GM23338 (cell line): ENCODE measurements at regions not wholly inside any gene's neighbourhood (a gene's known extent, or its start where the extent isn't known, plus 50 kb on each side); places are given as distances from the start of the nearest gene placed in this dataset.

Source experiments
- ATAC-seq: fragments of 200-7000 bp; cut with Tn5 transposase; 3 replicates; pipeline ENCODE4 v1.9.1; 2020
- DNase-seq: peaks from one replicate; pipeline ENCODE4 v3.0.0-alpha.2; 2015; ENCODE audit warnings: low spot score
- H2AFZ ChIP-seq: fragments of 200-600 bp; sonication (generic); 2 replicates; pipeline ENCODE4 v1.8.0; 2016; ENCODE audit warnings: antibody characterized with exemption, mild to moderate bottlenecking, moderate library complexity
- H3F3A ChIP-seq: fragments of 200-600 bp; sonication (generic); replicated peaks from 2 replicates; pipeline ENCODE4 v1.8.0; 2017; ENCODE audit warnings: antibody characterized with exemption, mixed run types, low read depth
- H3K27ac ChIP-seq: fragments of 200-600 bp; sonication (generic); 2 replicates; pipeline ENCODE4 v1.6.1; 2016; ENCODE audit warnings: low read depth
- H3K27me3 ChIP-seq: fragments of 200-600 bp; sonication (generic); 2 replicates; pipeline ENCODE4 v1.8.0; 2016; ENCODE audit warnings: mild to moderate bottlenecking, mixed run types, moderate library complexity; ENCODE audit not compliant: insufficient read depth
- H3K36me3 ChIP-seq: fragments of 200-600 bp; sonication (generic); 2 replicates; pipeline ENCODE4 v1.8.0; 2016; ENCODE audit warnings: mild to moderate bottlenecking; ENCODE audit not compliant: insufficient read depth
- H3K4me1 ChIP-seq: fragments of 200-600 bp; sonication (generic); 2 replicates; pipeline ENCODE4 v1.8.0; 2016; ENCODE audit warnings: mild to moderate bottlenecking, moderate library complexity; ENCODE audit not compliant: insufficient read depth
- H3K4me2 ChIP-seq: fragments of 200-600 bp; sonication (generic); 2 replicates; pipeline ENCODE4 v1.7.1; 2017; ENCODE audit warnings: mixed run types
- H3K4me3 ChIP-seq: fragments of 200-600 bp; sonication (generic); 2 replicates; pipeline ENCODE4 v1.6.1; 2016; ENCODE audit warnings: mixed run types
- H3K79me2 ChIP-seq: fragments of 200-600 bp; sonication (generic); replicated peaks from 2 replicates; pipeline ENCODE4 v1.8.0; 2017; ENCODE audit warnings: mild to moderate bottlenecking; ENCODE audit not compliant: insufficient read depth
- H3K9me2 ChIP-seq: fragments of 200-600 bp; sonication (generic); 2 replicates; pipeline ENCODE4 v1.8.0; 2017; ENCODE audit not compliant: insufficient read depth
- H4K20me1 ChIP-seq: fragments of 200-600 bp; sonication (generic); replicated peaks from 2 replicates; pipeline ENCODE4 v1.8.0; 2017; ENCODE audit warnings: mild to moderate bottlenecking; ENCODE audit not compliant: insufficient read depth
- H3K27ac Mint-ChIP-seq: 2 replicates; pipeline ENCODE4 v1.8.0; 2020; ENCODE audit warnings: inconsistent platforms, mild to moderate bottlenecking, moderate library complexity, mixed read lengths
- H3K27me3 Mint-ChIP-seq: 3 replicates; pipeline ENCODE4 v1.8.0; 2022; ENCODE audit warnings: low read depth, mild to moderate bottlenecking, moderate library complexity, mixed read lengths, inconsistent platforms; ENCODE audit not compliant: insufficient read depth, poor library complexity
- H3K36me3 Mint-ChIP-seq: 3 replicates; pipeline ENCODE4 v1.8.0; 2021; ENCODE audit warnings: low read depth, mild to moderate bottlenecking, inconsistent platforms, moderate library complexity, mixed read lengths
- H3K4me1 Mint-ChIP-seq: 3 replicates; pipeline ENCODE4 v1.8.0; 2020; ENCODE audit warnings: mild to moderate bottlenecking, inconsistent platforms, mixed read lengths
- H3K4me3 Mint-ChIP-seq: 3 replicates; pipeline ENCODE4 v1.8.0; 2021; ENCODE audit warnings: moderate library complexity, mild to moderate bottlenecking, inconsistent platforms, mixed read lengths
- H3K9me3 Mint-ChIP-seq: 3 replicates; pipeline ENCODE4 v1.8.0; 2020; ENCODE audit warnings: moderate library complexity, mild to moderate bottlenecking, inconsistent platforms, mixed read lengths
- EZH2 ChIP-seq: fragments of 200-600 bp; sonication (generic); IDR thresholded peaks from one replicate; pipeline ENCODE4 v1.8.0; 2017; ENCODE audit warnings: antibody characterized with exemption, mild to moderate bottlenecking, low read depth; ENCODE audit not compliant: unreplicated experiment
- EZH2phosphoT487 ChIP-seq: fragments of 200-600 bp; sonication (generic); IDR thresholded peaks from one replicate; pipeline ENCODE4 v1.8.1; 2018; ENCODE audit warnings: antibody characterized with exemption; ENCODE audit not compliant: unreplicated experiment
- JUNB ChIP-seq: IDR thresholded peaks from one replicate; pipeline ENCODE4 v1.6.1; 2016; ENCODE audit warnings: antibody characterized with exemption; ENCODE audit not compliant: unreplicated experiment
- NANOG ChIP-seq: IDR thresholded peaks from 2 replicates; pipeline ENCODE4 v1.6.1; 2016; ENCODE audit warnings: antibody characterized with exemption, borderline replicate concordance
- POLR2AphosphoS5 ChIP-seq: IDR thresholded peaks from 2 replicates; pipeline ENCODE4 v1.6.1; 2016; ENCODE audit warnings: antibody characterized with exemption, low read depth
- STAT1 ChIP-seq: IDR thresholded peaks from one replicate; pipeline ENCODE4 v1.6.1; 2016; ENCODE audit warnings: antibody characterized with exemption; ENCODE audit not compliant: unreplicated experiment
- ZNF114 ChIP-seq: fragments of 250-450 bp; sonication (Bioruptor Pico); IDR thresholded peaks from 2 replicates; pipeline ENCODE4 v1.5.0; 2020; ENCODE audit warnings: mild to moderate bottlenecking, moderate library complexity
- ZNF331 ChIP-seq: fragments of 250-450 bp; sonication (Bioruptor Pico); IDR thresholded peaks from 2 replicates; pipeline ENCODE4 v1.5.0; 2020; ENCODE audit warnings: low read depth, mild to moderate bottlenecking, moderate library complexity
- TF ChIP-seq, protein P1 (sequence below): IDR thresholded peaks from one replicate; pipeline ENCODE4 v1.6.1; 2018; ENCODE audit warnings: antibody characterized with exemption; ENCODE audit not compliant: unreplicated experiment
- TF ChIP-seq, protein P2 (sequence below): IDR thresholded peaks from 2 replicates; pipeline ENCODE4 v1.6.1; 2016; ENCODE audit warnings: antibody characterized with exemption
- TF ChIP-seq, protein P3 (sequence below): fragments of 250-450 bp; sonication (Bioruptor Pico); IDR thresholded peaks from 2 replicates; pipeline ENCODE4 v1.5.0; 2020; ENCODE audit warnings: mild to moderate bottlenecking, moderate library complexity

DNA sequence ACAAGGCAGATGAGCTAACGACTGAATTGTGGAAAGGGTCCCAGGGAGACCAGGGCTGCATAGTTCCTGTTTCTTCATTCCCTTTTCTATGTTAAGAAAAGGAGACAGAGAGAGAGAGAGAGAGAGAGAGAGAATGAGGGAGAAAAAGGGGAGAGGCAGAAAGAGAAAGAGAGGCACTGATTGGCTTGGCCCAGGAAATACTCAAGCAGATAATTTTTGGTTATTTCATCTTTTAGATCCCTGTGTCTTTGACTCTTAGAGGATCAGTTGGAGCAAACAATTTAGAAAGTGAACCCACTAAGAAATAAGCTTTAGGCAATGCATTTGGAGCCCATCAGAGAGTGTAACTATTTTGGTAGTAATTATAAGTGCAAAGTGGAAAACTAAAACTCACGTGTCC, 103.4 kb downstream of the CEP44 start (continued):
- TF ChIP-seq, protein P1, sequence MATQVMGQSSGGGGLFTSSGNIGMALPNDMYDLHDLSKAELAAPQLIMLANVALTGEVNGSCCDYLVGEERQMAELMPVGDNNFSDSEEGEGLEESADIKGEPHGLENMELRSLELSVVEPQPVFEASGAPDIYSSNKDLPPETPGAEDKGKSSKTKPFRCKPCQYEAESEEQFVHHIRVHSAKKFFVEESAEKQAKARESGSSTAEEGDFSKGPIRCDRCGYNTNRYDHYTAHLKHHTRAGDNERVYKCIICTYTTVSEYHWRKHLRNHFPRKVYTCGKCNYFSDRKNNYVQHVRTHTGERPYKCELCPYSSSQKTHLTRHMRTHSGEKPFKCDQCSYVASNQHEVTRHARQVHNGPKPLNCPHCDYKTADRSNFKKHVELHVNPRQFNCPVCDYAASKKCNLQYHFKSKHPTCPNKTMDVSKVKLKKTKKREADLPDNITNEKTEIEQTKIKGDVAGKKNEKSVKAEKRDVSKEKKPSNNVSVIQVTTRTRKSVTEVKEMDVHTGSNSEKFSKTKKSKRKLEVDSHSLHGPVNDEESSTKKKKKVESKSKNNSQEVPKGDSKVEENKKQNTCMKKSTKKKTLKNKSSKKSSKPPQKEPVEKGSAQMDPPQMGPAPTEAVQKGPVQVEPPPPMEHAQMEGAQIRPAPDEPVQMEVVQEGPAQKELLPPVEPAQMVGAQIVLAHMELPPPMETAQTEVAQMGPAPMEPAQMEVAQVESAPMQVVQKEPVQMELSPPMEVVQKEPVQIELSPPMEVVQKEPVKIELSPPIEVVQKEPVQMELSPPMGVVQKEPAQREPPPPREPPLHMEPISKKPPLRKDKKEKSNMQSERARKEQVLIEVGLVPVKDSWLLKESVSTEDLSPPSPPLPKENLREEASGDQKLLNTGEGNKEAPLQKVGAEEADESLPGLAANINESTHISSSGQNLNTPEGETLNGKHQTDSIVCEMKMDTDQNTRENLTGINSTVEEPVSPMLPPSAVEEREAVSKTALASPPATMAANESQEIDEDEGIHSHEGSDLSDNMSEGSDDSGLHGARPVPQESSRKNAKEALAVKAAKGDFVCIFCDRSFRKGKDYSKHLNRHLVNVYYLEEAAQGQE: no peak
- TF ChIP-seq POLR2AphosphoS5: no peak
- no peak for TF ChIP-seq NANOG
- no peak for TF ChIP-seq EZH2
- TF ChIP-seq EZH2phosphoT487: no peak
- no peak for TF ChIP-seq ZNF114 (CRISPR knock-in tag)
- no peak for TF ChIP-seq STAT1

DNA sequence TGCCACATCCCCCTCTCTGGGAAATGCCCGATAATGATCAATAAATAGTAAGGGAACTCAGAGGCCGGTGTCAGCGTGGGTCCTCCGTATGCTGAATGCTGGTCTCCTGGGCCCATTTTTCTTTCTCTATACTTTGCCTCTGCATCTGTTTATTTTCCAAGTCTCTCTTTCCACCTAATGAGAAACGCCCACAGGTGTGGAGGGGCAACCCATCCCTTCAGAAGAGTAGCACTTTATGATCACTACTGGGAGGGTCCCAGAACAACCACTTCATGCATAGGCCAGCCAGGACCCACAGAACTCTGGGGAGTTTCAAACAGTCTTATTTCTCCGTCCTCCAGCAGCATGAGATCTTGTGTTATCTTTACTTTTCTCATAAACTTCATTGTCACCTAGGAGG, 100.1 kb downstream of the CEP44 start:
- no peak overlapping the region for H3K27ac Mint-ChIP-seq
- H3K27me3 ChIP-seq: no peaks in the 10 kb centered on the region
- H3K4me3 ChIP-seq: no peak overlapping the region
- H3K4me1 ChIP-seq: peaks cover 35% of the 10 kb centered on the region
- H3K9me3 Mint-ChIP-seq: no peaks in the 10 kb centered on the region
- H3K4me3 Mint-ChIP-seq: no peak overlapping the region
- H3K4me2 ChIP-seq: no peak overlapping the region
- H3K27ac ChIP-seq: no peak overlapping the region
- H4K20me1 ChIP-seq: no peaks in the 10 kb centered on the region
- H3K36me3 Mint-ChIP-seq: no peaks in the 10 kb centered on the region; the same call in 1 of the 3 replicates
- no peak overlapping the region; the same call in 1 of the 2 replicates for H2AFZ ChIP-seq
- 0 out of 2 replicates have a peak, but pooled peaks cover 2% of the 10 kb centered on the region for H3F3A ChIP-seq
- H3K27me3 Mint-ChIP-seq: peaks cover 4% of the 10 kb centered on the region
- peaks cover 20% of the 10 kb centered on the region for H3K4me1 Mint-ChIP-seq
- TF ChIP-seq STAT1 (no peak), JUNB (no peak), ZNF331 (CRISPR knock-in tag) (no peak), ZNF114 (CRISPR knock-in tag) (no peak), EZH2 (no peak), EZH2phosphoT487 (no peak)
- TF ChIP-seq, protein P2, sequence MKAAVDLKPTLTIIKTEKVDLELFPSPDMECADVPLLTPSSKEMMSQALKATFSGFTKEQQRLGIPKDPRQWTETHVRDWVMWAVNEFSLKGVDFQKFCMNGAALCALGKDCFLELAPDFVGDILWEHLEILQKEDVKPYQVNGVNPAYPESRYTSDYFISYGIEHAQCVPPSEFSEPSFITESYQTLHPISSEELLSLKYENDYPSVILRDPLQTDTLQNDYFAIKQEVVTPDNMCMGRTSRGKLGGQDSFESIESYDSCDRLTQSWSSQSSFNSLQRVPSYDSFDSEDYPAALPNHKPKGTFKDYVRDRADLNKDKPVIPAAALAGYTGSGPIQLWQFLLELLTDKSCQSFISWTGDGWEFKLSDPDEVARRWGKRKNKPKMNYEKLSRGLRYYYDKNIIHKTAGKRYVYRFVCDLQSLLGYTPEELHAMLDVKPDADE: no peak
- TF ChIP-seq, protein P3, sequence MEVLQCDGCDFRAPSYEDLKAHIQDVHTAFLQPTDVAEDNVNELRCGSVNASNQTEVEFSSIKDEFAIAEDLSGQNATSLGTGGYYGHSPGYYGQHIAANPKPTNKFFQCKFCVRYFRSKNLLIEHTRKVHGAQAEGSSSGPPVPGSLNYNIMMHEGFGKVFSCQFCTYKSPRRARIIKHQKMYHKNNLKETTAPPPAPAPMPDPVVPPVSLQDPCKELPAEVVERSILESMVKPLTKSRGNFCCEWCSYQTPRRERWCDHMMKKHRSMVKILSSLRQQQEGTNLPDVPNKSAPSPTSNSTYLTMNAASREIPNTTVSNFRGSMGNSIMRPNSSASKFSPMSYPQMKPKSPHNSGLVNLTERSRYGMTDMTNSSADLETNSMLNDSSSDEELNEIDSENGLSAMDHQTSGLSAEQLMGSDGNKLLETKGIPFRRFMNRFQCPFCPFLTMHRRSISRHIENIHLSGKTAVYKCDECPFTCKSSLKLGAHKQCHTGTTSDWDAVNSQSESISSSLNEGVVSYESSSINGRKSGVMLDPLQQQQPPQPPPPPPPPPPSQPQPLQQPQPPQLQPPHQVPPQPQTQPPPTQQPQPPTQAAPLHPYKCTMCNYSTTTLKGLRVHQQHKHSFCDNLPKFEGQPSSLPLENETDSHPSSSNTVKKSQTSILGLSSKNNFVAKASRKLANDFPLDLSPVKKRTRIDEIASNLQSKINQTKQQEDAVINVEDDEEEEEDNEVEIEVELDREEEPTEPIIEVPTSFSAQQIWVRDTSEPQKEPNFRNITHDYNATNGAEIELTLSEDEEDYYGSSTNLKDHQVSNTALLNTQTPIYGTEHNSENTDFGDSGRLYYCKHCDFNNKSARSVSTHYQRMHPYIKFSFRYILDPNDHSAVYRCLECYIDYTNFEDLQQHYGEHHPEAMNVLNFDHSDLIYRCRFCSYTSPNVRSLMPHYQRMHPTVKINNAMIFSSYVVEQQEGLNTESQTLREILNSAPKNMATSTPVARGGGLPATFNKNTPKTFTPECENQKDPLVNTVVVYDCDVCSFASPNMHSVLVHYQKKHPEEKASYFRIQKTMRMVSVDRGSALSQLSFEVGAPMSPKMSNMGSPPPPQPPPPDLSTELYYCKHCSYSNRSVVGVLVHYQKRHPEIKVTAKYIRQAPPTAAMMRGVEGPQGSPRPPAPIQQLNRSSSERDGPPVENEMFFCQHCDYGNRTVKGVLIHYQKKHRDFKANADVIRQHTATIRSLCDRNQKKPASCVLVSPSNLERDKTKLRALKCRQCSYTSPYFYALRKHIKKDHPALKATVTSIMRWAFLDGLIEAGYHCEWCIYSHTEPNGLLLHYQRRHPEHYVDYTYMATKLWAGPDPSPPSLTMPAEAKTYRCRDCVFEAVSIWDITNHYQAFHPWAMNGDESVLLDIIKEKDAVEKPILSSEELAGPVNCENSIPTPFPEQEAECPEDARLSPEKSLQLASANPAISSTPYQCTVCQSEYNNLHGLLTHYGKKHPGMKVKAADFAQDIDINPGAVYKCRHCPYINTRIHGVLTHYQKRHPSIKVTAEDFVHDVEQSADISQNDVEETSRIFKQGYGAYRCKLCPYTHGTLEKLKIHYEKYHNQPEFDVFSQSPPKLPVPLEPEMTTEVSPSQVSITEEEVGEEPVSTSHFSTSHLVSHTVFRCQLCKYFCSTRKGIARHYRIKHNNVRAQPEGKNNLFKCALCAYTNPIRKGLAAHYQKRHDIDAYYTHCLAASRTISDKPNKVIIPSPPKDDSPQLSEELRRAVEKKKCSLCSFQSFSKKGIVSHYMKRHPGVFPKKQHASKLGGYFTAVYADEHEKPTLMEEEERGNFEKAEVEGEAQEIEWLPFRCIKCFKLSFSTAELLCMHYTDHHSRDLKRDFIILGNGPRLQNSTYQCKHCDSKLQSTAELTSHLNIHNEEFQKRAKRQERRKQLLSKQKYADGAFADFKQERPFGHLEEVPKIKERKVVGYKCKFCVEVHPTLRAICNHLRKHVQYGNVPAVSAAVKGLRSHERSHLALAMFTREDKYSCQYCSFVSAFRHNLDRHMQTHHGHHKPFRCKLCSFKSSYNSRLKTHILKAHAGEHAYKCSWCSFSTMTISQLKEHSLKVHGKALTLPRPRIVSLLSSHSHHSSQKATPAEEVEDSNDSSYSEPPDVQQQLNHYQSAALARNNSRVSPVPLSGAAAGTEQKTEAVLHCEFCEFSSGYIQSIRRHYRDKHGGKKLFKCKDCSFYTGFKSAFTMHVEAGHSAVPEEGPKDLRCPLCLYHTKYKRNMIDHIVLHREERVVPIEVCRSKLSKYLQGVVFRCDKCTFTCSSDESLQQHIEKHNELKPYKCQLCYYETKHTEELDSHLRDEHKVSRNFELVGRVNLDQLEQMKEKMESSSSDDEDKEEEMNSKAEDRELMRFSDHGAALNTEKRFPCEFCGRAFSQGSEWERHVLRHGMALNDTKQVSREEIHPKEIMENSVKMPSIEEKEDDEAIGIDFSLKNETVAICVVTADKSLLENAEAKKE: no peak
- TF ChIP-seq, protein P1: no peak
- H3K79me2 ChIP-seq: no peaks in the 10 kb centered on the region
- no peak for DNase-seq
- H3K36me3 ChIP-seq: no peaks in the 10 kb centered on the region
- no peaks in the 10 kb centered on the region; the same call in 1 of the 2 replicates for H3K9me2 ChIP-seq
- ATAC-seq: no peak
